Endothelial cell of hepatic sinusoid (primary cell): ENCODE measurements at regions not wholly inside any gene's neighbourhood (a gene's known extent, or its start where the extent isn't known, plus 50 kb on each side); places are given as distances from the start of the nearest gene placed in this dataset.
"Not testable (repeated sequence)": the region's sequence is repeated elsewhere in the genome, so short reads cannot be mapped to it uniquely, and the experiment has no call there.

Source experiments
- in situ Hi-C: cut with HindIII; loops from 2 replicates; pipeline ENCODE4 v1.10.0; 2017; ENCODE audit warnings: low sequenced_read_pairs

GRCh38 chr16:50497592-50497991 is 50.6 kb upstream of the NKD1 start:
- in situ Hi-C loops = no loop called here

GRCh38 chr16:50496990-50497389 is 51.2 kb upstream of the NKD1 start:
- in situ Hi-C loops = no loop called here

GRCh38 chr16:50495673-50496072 is 52.5 kb upstream of the NKD1 start:
- in situ Hi-C loops = no loop called here

- in situ Hi-C loops = no loop called here
Measured at GRCh38 chr16:50494501-50495491, 53.4 kb upstream of the NKD1 start.

- in situ Hi-C loops = no loop called here
Measured at GRCh38 chr16:50491516-50491915, 56.7 kb upstream of the NKD1 start.

- in situ Hi-C loops = no loop called here
Measured at GRCh38 chr16:50490828-50491227, 57.4 kb upstream of the NKD1 start.

GRCh38 chr16:50489182-50489581 is 59.0 kb upstream of the NKD1 start:
- in situ Hi-C loops = no loop called here

GRCh38 chr16:50487528-50487927 is 60.7 kb upstream of the NKD1 start:
- in situ Hi-C loops = no loop called here

GRCh38 chr16:50486162-50486561 is 62.0 kb upstream of the NKD1 start:
- in situ Hi-C loops = not testable (repeated sequence)

GRCh38 chr16:50485232-50485631 is 63.0 kb upstream of the NKD1 start:
- in situ Hi-C loops = no loop called here

- in situ Hi-C loops = loop anchor here (5.0 kb wide), 1 partner anchor 40 kb away; no protein-coding TSS in a partner anchor
Measured at GRCh38 chr16:50482271-50482670, 65.9 kb upstream of the NKD1 start.

- in situ Hi-C loops = loop anchor here (5.0 kb wide), 1 partner anchor 38 kb away; no protein-coding TSS in a partner anchor
Measured at GRCh38 chr16:50480206-50480605, 68.0 kb upstream of the NKD1 start.

GRCh38 chr16:50479771-50480170 is 68.4 kb upstream of the NKD1 start:
- in situ Hi-C loops = loop anchor here (5.0 kb wide), 1 partner anchor 37 kb away; no protein-coding TSS in a partner anchor

GRCh38 chr16:50478773-50479149 is 69.4 kb upstream of the NKD1 start:
- in situ Hi-C loops = no loop called here

- in situ Hi-C loops = no loop called here
Measured at GRCh38 chr16:50478075-50478772, 70.0 kb upstream of the NKD1 start.

- in situ Hi-C loops = no loop called here
Measured at GRCh38 chr16:50476486-50477255, 71.5 kb upstream of the NKD1 start.

- in situ Hi-C loops = no loop called here
Measured at GRCh38 chr16:50475170-50475569, 73.0 kb upstream of the NKD1 start.

- in situ Hi-C loops = no loop called here
Measured at GRCh38 chr16:50474138-50474537, 74.1 kb upstream of the NKD1 start.

GRCh38 chr16:50473356-50473945 is 74.7 kb upstream of the NKD1 start:
- in situ Hi-C loops = no loop called here

GRCh38 chr16:50472472-50472871 is 75.7 kb upstream of the NKD1 start:
- in situ Hi-C loops = no loop called here

GRCh38 chr16:50470687-50471086 is 77.5 kb upstream of the NKD1 start:
- in situ Hi-C loops = no loop called here
